Panc1 (cell line): ENCODE measurements at regions not wholly inside any gene's neighbourhood (a gene's known extent, or its start where the extent isn't known, plus 50 kb on each side); places are given as distances from the start of the nearest gene placed in this dataset.

Experiments
- CTCF ChIP-seq: fragments of 450-650 bp; IDR thresholded peaks from 2 replicates; pipeline ENCODE4 v1.5.1; 2017; ENCODE audit warnings: mild to moderate bottlenecking
- REST ChIP-seq, 2 experiments: IDR thresholded peaks; 2 replicates each; pipeline ENCODE4 v1.6.1; 2011 to 2012; ENCODE audit warnings: low read depth in 2 of 2, control low read depth in 1 of 2, low read length in 1 of 2, mild to moderate bottlenecking in 1 of 2, moderate library complexity in 1 of 2; ENCODE audit not compliant: insufficient read depth in 1 of 2

GRCh38 chr12:107415071-107415470 is 270.5 kb upstream of the PWP1 start:
- TF ChIP-seq CTCF: no peak
- no peak for TF ChIP-seq REST (IDR thresholded peaks at IDR 0.05; ENCODE audit: insufficient read depth in 1 of 2, low read depth in 2 of 2, low read length in 1 of 2)
